Astrocyte (in vitro differentiated cells and primary cell): ENCODE measurements at regions not wholly inside any gene's neighbourhood (a gene's known extent, or its start where the extent isn't known, plus 50 kb on each side); places are given as distances from the start of the nearest gene placed in this dataset.

ENCODE experiments used
- DNase-seq: peaks from one replicate; pipeline ENCODE4 v3.0.0-alpha.2; 2010; ENCODE audit warnings: low read depth
- FAIRE-seq: peaks from 2 replicates; lab custom pipeline; 2011; peaks lifted over from hg19 to GRCh38; lab: Jason Lieb, UNC
- H2AFZ ChIP-seq: 2 replicates; pipeline ENCODE4 v1.6.0; 2012; ENCODE audit warnings: low read depth, low read length, inconsistent platforms
- H3K27ac ChIP-seq: 2 replicates; pipeline ENCODE4 v1.5.1; 2011; ENCODE audit warnings: low read depth, low read length, inconsistent platforms
- H3K27me3 ChIP-seq: 2 replicates; pipeline ENCODE4 v1.6.0; 2011; ENCODE audit warnings: low read length, inconsistent platforms; ENCODE audit not compliant: insufficient read depth
- H3K36me3 ChIP-seq: 2 replicates; pipeline ENCODE4 v1.5.1; 2011; ENCODE audit warnings: low read length, inconsistent platforms; ENCODE audit not compliant: insufficient read depth
- H3K4me1 ChIP-seq: 2 replicates; pipeline ENCODE4 v1.5.1; 2011; ENCODE audit warnings: low read length, inconsistent platforms; ENCODE audit not compliant: insufficient read depth
- H3K4me2 ChIP-seq: 2 replicates; pipeline ENCODE4 v1.6.0; 2012; ENCODE audit warnings: low read length, inconsistent platforms
- H3K4me3 ChIP-seq: 2 replicates; pipeline ENCODE4 v1.5.1; 2011; ENCODE audit warnings: low read depth, mild to moderate bottlenecking, low read length, inconsistent platforms; ENCODE audit not compliant: insufficient read depth
- H3K79me2 ChIP-seq: 2 replicates; pipeline ENCODE4 v1.6.0; 2012; ENCODE audit warnings: mild to moderate bottlenecking, low read length, inconsistent platforms; ENCODE audit not compliant: insufficient read depth
- H3K9ac ChIP-seq: 2 replicates; pipeline ENCODE4 v1.6.0; 2012; ENCODE audit warnings: mild to moderate bottlenecking, low read length, inconsistent platforms
- H3K9me3 ChIP-seq: 2 replicates; pipeline ENCODE4 v1.5.1; 2012; ENCODE audit warnings: low read depth, mild to moderate bottlenecking, low read length, inconsistent platforms; ENCODE audit not compliant: insufficient read depth
- H4K20me1 ChIP-seq: 2 replicates; pipeline ENCODE4 v1.6.0; 2012; ENCODE audit warnings: low read length, inconsistent platforms; ENCODE audit not compliant: insufficient read depth
- H3K27ac Mint-ChIP-seq: one replicate; pipeline ENCODE4 v1.8.0; 2021; ENCODE audit warnings: mild to moderate bottlenecking, mixed read lengths; ENCODE audit not compliant: unreplicated experiment
- H3K27me3 Mint-ChIP-seq: one replicate; pipeline ENCODE4 v1.8.0; 2021; ENCODE audit warnings: low read depth, mixed read lengths; ENCODE audit not compliant: unreplicated experiment
- H3K36me3 Mint-ChIP-seq: one replicate; pipeline ENCODE4 v1.8.0; 2021; ENCODE audit warnings: low read depth, mixed read lengths; ENCODE audit not compliant: unreplicated experiment
- H3K4me1 Mint-ChIP-seq: one replicate; pipeline ENCODE4 v1.8.0; 2021; ENCODE audit warnings: low read depth, mixed read lengths; ENCODE audit not compliant: unreplicated experiment
- H3K4me3 Mint-ChIP-seq: one replicate; pipeline ENCODE4 v1.8.0; 2021; ENCODE audit warnings: mild to moderate bottlenecking, moderate library complexity, mixed read lengths; ENCODE audit not compliant: unreplicated experiment
- H3K9me3 Mint-ChIP-seq: one replicate; pipeline ENCODE4 v1.8.0; 2021; ENCODE audit warnings: mild to moderate bottlenecking, mixed read lengths; ENCODE audit not compliant: unreplicated experiment
- EZH2 ChIP-seq: IDR thresholded peaks from 2 replicates; pipeline ENCODE4 v1.6.1; 2012; ENCODE audit warnings: mild to moderate bottlenecking, low read length, inconsistent platforms; ENCODE audit not compliant: insufficient read depth
- TF ChIP-seq, protein P1 (sequence below): IDR thresholded peaks from 2 replicates; pipeline ENCODE4 v1.5.1; 2011; ENCODE audit warnings: low read depth, mild to moderate bottlenecking, inconsistent platforms, low read length, moderate library complexity; ENCODE audit not compliant: insufficient read depth

DNA sequence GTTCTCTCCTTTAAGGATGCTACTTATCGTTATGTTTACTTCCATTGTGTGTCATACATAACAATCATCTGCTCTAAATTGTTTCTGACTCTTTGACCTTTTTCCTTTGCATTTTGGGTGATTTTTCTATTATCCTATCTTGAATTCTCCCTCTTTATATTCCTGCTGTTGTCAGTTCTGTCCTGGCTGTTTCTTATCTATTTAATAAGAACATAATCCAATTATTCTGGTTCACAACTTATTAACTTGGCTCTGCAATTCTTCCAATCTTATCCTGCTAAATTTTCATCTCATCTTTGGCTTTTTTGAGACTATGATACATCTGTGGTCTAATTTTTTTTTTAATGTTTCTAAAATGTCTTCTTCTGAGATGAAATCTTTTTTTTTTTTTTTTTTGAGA, 54.7 kb upstream of the TOX2 start:
- no peak overlapping the region for H3K4me3 ChIP-seq
- DNase-seq, result no peak
- H3K79me2 ChIP-seq, result no peaks in the 10 kb centered on the region
- no peaks in the 10 kb centered on the region for H3K4me1 ChIP-seq
- peaks cover 10% of the 10 kb centered on the region for H3K27me3 Mint-ChIP-seq
- H3K9ac ChIP-seq, result no peak overlapping the region
- no peak overlapping the region for H3K27ac Mint-ChIP-seq
- no peak for FAIRE-seq
- no peaks in the 10 kb centered on the region for H3K27me3 ChIP-seq
- H3K4me3 Mint-ChIP-seq, result no peak overlapping the region
- no peak for TF ChIP-seq EZH2
- TF ChIP-seq, protein P1, sequence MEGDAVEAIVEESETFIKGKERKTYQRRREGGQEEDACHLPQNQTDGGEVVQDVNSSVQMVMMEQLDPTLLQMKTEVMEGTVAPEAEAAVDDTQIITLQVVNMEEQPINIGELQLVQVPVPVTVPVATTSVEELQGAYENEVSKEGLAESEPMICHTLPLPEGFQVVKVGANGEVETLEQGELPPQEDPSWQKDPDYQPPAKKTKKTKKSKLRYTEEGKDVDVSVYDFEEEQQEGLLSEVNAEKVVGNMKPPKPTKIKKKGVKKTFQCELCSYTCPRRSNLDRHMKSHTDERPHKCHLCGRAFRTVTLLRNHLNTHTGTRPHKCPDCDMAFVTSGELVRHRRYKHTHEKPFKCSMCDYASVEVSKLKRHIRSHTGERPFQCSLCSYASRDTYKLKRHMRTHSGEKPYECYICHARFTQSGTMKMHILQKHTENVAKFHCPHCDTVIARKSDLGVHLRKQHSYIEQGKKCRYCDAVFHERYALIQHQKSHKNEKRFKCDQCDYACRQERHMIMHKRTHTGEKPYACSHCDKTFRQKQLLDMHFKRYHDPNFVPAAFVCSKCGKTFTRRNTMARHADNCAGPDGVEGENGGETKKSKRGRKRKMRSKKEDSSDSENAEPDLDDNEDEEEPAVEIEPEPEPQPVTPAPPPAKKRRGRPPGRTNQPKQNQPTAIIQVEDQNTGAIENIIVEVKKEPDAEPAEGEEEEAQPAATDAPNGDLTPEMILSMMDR, result no peak
- H3K36me3 ChIP-seq, result no peaks in the 10 kb centered on the region
- no peaks in the 10 kb centered on the region for H3K36me3 Mint-ChIP-seq
- H3K9me3 ChIP-seq, result no peaks in the 10 kb centered on the region
- H3K27ac ChIP-seq, result no peak overlapping the region
- no peaks in the 10 kb centered on the region for H3K9me3 Mint-ChIP-seq
- no peak overlapping the region for H2AFZ ChIP-seq
- no peak overlapping the region for H3K4me2 ChIP-seq
- no peaks in the 10 kb centered on the region for H4K20me1 ChIP-seq
- H3K4me1 Mint-ChIP-seq, result no peaks in the 10 kb centered on the region

DNA sequence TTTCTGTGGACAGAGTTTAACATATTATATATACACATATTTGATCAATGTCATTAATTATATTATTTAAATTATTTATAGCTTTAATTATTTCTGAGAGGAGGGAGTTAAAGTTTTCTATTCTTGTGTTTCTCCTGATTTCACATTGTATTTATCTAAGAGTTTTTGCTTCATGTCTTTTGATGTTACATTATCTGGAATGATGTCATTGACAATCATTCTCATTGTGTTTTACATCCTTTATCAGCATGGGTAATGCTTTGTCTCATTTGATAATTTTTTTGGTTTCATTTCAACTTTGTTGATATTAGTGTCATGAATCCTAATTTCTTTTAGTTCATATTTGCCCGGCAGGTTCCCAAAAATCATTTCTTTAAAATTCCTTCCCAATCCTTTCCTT, 56.7 kb upstream of the TOX2 start:
- no peaks in the 10 kb centered on the region for H3K4me1 Mint-ChIP-seq
- no peaks in the 10 kb centered on the region for H3K27me3 ChIP-seq
- H3K79me2 ChIP-seq, result no peaks in the 10 kb centered on the region
- peaks cover 7% of the 10 kb centered on the region for H3K27me3 Mint-ChIP-seq
- no peaks in the 10 kb centered on the region for H4K20me1 ChIP-seq
- H3K4me3 Mint-ChIP-seq, result no peak overlapping the region
- H3K4me2 ChIP-seq, result no peak overlapping the region
- no peak for TF ChIP-seq EZH2
- TF ChIP-seq, protein P1, result no peak
- H3K27ac Mint-ChIP-seq, result no peak overlapping the region
- H3K9me3 ChIP-seq, result no peaks in the 10 kb centered on the region
- H2AFZ ChIP-seq, result no peak overlapping the region
- DNase-seq, result no peak
- no peak overlapping the region for H3K27ac ChIP-seq
- no peak overlapping the region for H3K4me3 ChIP-seq
- H3K36me3 ChIP-seq, result no peaks in the 10 kb centered on the region
- no peaks in the 10 kb centered on the region for H3K4me1 ChIP-seq
- H3K9me3 Mint-ChIP-seq, result no peaks in the 10 kb centered on the region
- no peaks in the 10 kb centered on the region for H3K36me3 Mint-ChIP-seq
- FAIRE-seq, result no peak
- H3K9ac ChIP-seq, result no peak overlapping the region

DNA sequence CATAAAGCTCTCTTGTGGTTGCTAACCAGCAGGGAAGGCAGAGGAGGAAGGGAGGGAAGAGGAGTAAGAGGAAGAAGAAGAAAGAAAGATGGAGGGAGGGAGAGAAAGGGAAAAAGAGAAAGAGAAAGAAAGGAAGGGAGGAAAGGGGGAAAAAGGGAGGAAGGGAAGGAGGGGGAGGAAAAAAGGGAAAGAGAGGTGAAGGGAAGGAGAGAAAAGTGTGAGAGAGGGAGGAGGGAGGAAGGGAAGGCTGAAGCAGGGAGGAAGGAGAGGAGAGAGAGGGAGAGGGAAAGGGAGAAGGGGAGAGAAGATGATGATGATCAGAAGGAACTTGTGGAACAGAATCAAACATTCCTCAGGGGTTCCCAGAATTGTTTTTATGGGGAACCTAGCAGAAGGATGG, 57.5 kb upstream of the TOX2 start:
- H3K9ac ChIP-seq, result no peak overlapping the region
- no peak for DNase-seq
- no peaks in the 10 kb centered on the region for H4K20me1 ChIP-seq
- no peak for TF ChIP-seq EZH2
- TF ChIP-seq, protein P1, result no peak
- no peaks in the 10 kb centered on the region for H3K79me2 ChIP-seq
- Mint-ChIP-seq H3K27ac (no peak overlapping the region), H3K27me3 (peaks cover 7% of the 10 kb centered on the region), H3K36me3 (no peaks in the 10 kb centered on the region), H3K9me3 (no peaks in the 10 kb centered on the region), H3K4me1 (no peaks in the 10 kb centered on the region), H3K4me3 (no peak overlapping the region)
- no peak overlapping the region for H2AFZ ChIP-seq
- H3K4me2 ChIP-seq, result no peak overlapping the region
- H3K27me3 ChIP-seq, result no peaks in the 10 kb centered on the region
- no peaks in the 10 kb centered on the region for H3K36me3 ChIP-seq
- no peak overlapping the region for H3K4me3 ChIP-seq
- H3K9me3 ChIP-seq, result no peaks in the 10 kb centered on the region
- no peak overlapping the region for H3K27ac ChIP-seq
- no peaks in the 10 kb centered on the region for H3K4me1 ChIP-seq
- no peak for FAIRE-seq
